GM12892 (cell line): ENCODE measurements at regions not wholly inside any gene's neighbourhood (a gene's known extent, or its start where the extent isn't known, plus 50 kb on each side); places are given as distances from the start of the nearest gene placed in this dataset.

ENCODE experiments used
- POLR2A ChIP-seq: IDR thresholded peaks from 2 replicates; pipeline ENCODE4 v1.6.1; 2011; ENCODE audit warnings: low read depth, low read length, control low read depth
- POLR2AphosphoS5 ChIP-seq: IDR thresholded peaks from 2 replicates; pipeline ENCODE4 v1.6.1; 2011; ENCODE audit warnings: low read depth, low read length, control low read depth

DNA sequence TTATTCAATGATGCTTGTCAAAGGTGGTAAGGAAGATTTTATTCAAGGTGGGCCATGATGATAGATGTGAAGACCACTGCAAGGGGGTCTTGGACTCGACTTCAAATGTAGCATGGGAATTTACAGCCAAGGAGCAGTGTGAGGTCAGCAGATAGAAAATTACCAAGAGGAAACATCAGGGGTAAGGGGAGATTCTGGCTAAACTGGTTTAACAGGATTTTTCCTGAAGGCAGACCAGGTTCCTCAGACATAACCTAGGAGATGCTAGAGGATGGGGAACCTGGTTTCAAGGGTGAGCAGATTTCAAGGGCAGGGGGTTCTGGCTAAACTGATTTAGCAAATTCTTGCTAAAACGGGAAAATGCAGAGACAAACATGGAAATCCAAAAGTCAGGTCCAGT, 464.9 kb downstream of the TAFA4 start:
- TF ChIP-seq POLR2A: no peak
- TF ChIP-seq POLR2AphosphoS5: no peak
